AG09319 (cell line): ENCODE measurements at regions not wholly inside any gene's neighbourhood (a gene's known extent, or its start where the extent isn't known, plus 50 kb on each side); places are given as distances from the start of the nearest gene placed in this dataset.

ENCODE experiments used
- DNase-seq: peaks from one replicate; pipeline ENCODE4 v3.0.0-alpha.2; 2010; ENCODE audit warnings: low read depth; ENCODE audit errors: extremely low read depth
- CTCF ChIP-seq: IDR thresholded peaks from 2 replicates; pipeline ENCODE4 v1.5.1; 2011; ENCODE audit warnings: low read depth, mild to moderate bottlenecking, inconsistent platforms, low read length, moderate library complexity

GRCh38 chr11:92154110-92154509 lies 70.5 kb upstream of the FAT3 start:
- no peak for DNase-seq
- no peak for TF ChIP-seq CTCF

- no peak for DNase-seq
- no peak for TF ChIP-seq CTCF
Observed at GRCh38 chr11:92153542-92153941, 71.1 kb upstream of the FAT3 start.

DNA sequence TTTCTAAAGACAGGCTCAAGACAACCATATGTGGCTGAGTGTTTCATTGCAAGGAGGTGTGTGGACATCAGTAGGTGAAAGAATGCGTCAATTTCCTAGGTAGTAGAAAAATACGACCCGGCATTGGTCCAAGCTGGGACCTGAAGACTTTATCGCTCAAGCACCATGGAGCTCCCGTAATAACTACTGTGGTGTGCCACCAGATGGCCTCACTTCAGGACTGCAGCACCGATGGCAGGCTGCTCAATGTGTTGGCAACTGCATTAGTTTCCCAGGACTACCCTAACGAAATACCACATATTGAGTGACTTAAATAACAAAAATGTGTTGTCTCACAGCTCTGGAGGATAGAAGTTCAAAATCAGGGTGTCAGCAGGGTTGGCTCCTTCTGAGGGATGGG lies 72.4 kb upstream of the FAT3 start:
- no peak for DNase-seq
- TF ChIP-seq CTCF: no peak

- no peak for DNase-seq
- no peak for TF ChIP-seq CTCF
Observed at GRCh38 chr11:92149996-92150395, 74.6 kb upstream of the FAT3 start.

DNA sequence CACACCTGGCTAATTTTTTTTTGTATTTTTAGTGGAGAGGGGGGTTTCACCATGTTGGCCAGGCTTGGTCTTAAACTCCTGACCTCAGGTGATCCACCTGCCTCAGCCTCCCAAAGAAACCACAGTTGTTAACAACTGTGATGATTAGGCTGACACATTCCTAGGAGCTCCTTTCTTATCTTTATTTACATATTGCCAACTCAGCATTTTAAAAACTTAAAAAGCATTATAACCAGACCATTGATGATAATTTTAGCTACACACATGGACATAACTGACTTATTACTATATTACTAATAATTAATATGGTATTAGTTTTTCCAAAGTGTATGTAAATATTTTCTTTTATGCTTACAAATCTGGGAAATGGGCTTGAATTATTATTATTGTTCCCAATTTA lies 82.9 kb upstream of the FAT3 start:
- no peak for TF ChIP-seq CTCF
- DNase-seq: no peak

GRCh38 chr11:92141159-92141558 lies 83.5 kb upstream of the FAT3 start:
- TF ChIP-seq CTCF: no peak
- no peak for DNase-seq

GRCh38 chr11:92140021-92140420 lies 84.6 kb upstream of the FAT3 start:
- no peak for TF ChIP-seq CTCF
- DNase-seq: no peak
